ENCODE measurements at regions not wholly inside any gene's neighbourhood (a gene's known extent, or its start where the extent isn't known, plus 50 kb on each side); places are given as distances from the start of the nearest gene placed in this dataset.

GRCh38 chr3:144638009-144638408 is 666.4 kb downstream of the DIPK2A start:
- Histone ChIP-seq H3K9ac (ENCODE audit: control insufficient read depth, extremely low read depth, insufficient read depth, low read length) (no peak overlapping the region), H3K36me3 (ENCODE audit: control insufficient read depth in 2 of 2, extremely low read depth in 1 of 2, insufficient read depth in 2 of 2, low read length in 2 of 2) (no peaks in the 10 kb centered on the region), H3K27ac (ENCODE audit: control insufficient read depth, insufficient read depth, low read length) (no peak overlapping the region), H3K79me2 (ENCODE audit: control insufficient read depth, insufficient read depth, low read length) (no peaks in the 10 kb centered on the region), H4K20me1 (ENCODE audit: control insufficient read depth, extremely low read depth, insufficient read depth, low read length) (no peaks in the 10 kb centered on the region), H3K9me1 (ENCODE audit: control insufficient read depth, extremely low read depth, insufficient read depth, low read length) (no peaks in the 10 kb centered on the region), H3K27me3 (ENCODE audit: control insufficient read depth, extremely low read depth, insufficient read depth, low read length) (no peaks in the 10 kb centered on the region), H3K9me3 (ENCODE audit: control insufficient read depth, low read depth, low read length) (no peaks in the 10 kb centered on the region), H2AFZ (ENCODE audit: control insufficient read depth, low read length) (no peak overlapping the region), H3K4me2 (ENCODE audit: control insufficient read depth, extremely low read depth, insufficient read depth, low read depth, low read length) (no peak overlapping the region), H3K4me3 (ENCODE audit: control insufficient read depth in 2 of 3, extremely low read depth in 1 of 3, insufficient read depth in 2 of 3, low read depth in 1 of 3, low read length in 3 of 3) (no peak overlapping the region), H3K4me1 (ENCODE audit: control insufficient read depth, extremely low read depth, insufficient read depth, low read length) (no peaks in the 10 kb centered on the region)
- FAIRE-seq: no peak
- DNase-seq (ENCODE audit: low read depth, low spot score): no peak
- dilution Hi-C loops (cut with MboI; ENCODE audit: extremely low pct_ligation_motif_present, low sequenced_read_pairs): no loop called here
- TF ChIP-seq, protein P1, sequence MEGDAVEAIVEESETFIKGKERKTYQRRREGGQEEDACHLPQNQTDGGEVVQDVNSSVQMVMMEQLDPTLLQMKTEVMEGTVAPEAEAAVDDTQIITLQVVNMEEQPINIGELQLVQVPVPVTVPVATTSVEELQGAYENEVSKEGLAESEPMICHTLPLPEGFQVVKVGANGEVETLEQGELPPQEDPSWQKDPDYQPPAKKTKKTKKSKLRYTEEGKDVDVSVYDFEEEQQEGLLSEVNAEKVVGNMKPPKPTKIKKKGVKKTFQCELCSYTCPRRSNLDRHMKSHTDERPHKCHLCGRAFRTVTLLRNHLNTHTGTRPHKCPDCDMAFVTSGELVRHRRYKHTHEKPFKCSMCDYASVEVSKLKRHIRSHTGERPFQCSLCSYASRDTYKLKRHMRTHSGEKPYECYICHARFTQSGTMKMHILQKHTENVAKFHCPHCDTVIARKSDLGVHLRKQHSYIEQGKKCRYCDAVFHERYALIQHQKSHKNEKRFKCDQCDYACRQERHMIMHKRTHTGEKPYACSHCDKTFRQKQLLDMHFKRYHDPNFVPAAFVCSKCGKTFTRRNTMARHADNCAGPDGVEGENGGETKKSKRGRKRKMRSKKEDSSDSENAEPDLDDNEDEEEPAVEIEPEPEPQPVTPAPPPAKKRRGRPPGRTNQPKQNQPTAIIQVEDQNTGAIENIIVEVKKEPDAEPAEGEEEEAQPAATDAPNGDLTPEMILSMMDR (optimal IDR thresholded peaks at IDR 0.05 in 1 of 3, IDR thresholded peaks at IDR 0.05 in 1 of 3, conservative IDR thresholded peaks at IDR 0.05 in 1 of 3; ENCODE audit: extremely low read depth in 1 of 3, insufficient read depth in 2 of 3, low read length in 3 of 3): no peak
- no peak for TF ChIP-seq EZH2 (IDR thresholded peaks at IDR 0.05; ENCODE audit: low read length)

- Histone ChIP-seq H3K27me3 (ENCODE audit: control insufficient read depth, extremely low read depth, insufficient read depth, low read length) (no peaks in the 10 kb centered on the region), H3K9ac (ENCODE audit: control insufficient read depth, extremely low read depth, insufficient read depth, low read length) (no peak overlapping the region), H3K4me3 (ENCODE audit: control insufficient read depth in 2 of 3, extremely low read depth in 1 of 3, insufficient read depth in 2 of 3, low read depth in 1 of 3, low read length in 3 of 3) (no peak overlapping the region), H3K27ac (ENCODE audit: control insufficient read depth, insufficient read depth, low read length) (no peak overlapping the region), H3K4me2 (ENCODE audit: control insufficient read depth, extremely low read depth, insufficient read depth, low read depth, low read length) (no peak overlapping the region), H3K9me3 (ENCODE audit: control insufficient read depth, low read depth, low read length) (no peaks in the 10 kb centered on the region), H4K20me1 (ENCODE audit: control insufficient read depth, extremely low read depth, insufficient read depth, low read length) (no peaks in the 10 kb centered on the region), H2AFZ (ENCODE audit: control insufficient read depth, low read length) (peak overlapping the region; percentile 2), H3K4me1 (ENCODE audit: control insufficient read depth, extremely low read depth, insufficient read depth, low read length) (no peaks in the 10 kb centered on the region), H3K9me1 (ENCODE audit: control insufficient read depth, extremely low read depth, insufficient read depth, low read length) (no peaks in the 10 kb centered on the region), H3K79me2 (ENCODE audit: control insufficient read depth, insufficient read depth, low read length) (no peaks in the 10 kb centered on the region), H3K36me3 (ENCODE audit: control insufficient read depth in 2 of 2, extremely low read depth in 1 of 2, insufficient read depth in 2 of 2, low read length in 2 of 2) (no peaks in the 10 kb centered on the region)
- DNase-seq (ENCODE audit: low read depth, low spot score): no peak
- dilution Hi-C loops (cut with MboI; ENCODE audit: extremely low pct_ligation_motif_present, low sequenced_read_pairs): no loop called here
- TF ChIP-seq, protein P1 (optimal IDR thresholded peaks at IDR 0.05 in 1 of 3, IDR thresholded peaks at IDR 0.05 in 1 of 3, conservative IDR thresholded peaks at IDR 0.05 in 1 of 3; ENCODE audit: extremely low read depth in 1 of 3, insufficient read depth in 2 of 3, low read length in 3 of 3): no peak
- TF ChIP-seq EZH2 (IDR thresholded peaks at IDR 0.05; ENCODE audit: low read length): no peak
- peak; percentile 20 for FAIRE-seq
Observed at GRCh38 chr3:144643771-144644198, 672.2 kb downstream of the DIPK2A start.
